GM21528 (cell line): ENCODE measurements at regions not wholly inside any gene's neighbourhood (a gene's known extent, or its start where the extent isn't known, plus 50 kb on each side); places are given as distances from the start of the nearest gene placed in this dataset.
"Not testable (repeated sequence)": the region's sequence is repeated elsewhere in the genome, so short reads cannot be mapped to it uniquely, and the experiment has no call there.

ENCODE experiments used
- ATAC-seq: cut with Tn5 transposase; IDR thresholded peaks from one replicate; pipeline ENCODE4 v1.9.1; 2021; ENCODE audit warnings: mild to moderate bottlenecking, moderate library complexity; ENCODE audit not compliant: unreplicated experiment, low FRiP score

- ATAC-seq = no peak
Measured at GRCh38 chr5:15346738-15347137, 153.2 kb upstream of the FBXL7 start.

- no peak for ATAC-seq
Measured at GRCh38 chr5:15344954-15345353, 155.0 kb upstream of the FBXL7 start.

- no peak for ATAC-seq
Measured at GRCh38 chr5:15338546-15338945, 161.4 kb upstream of the FBXL7 start.

GRCh38 chr5:15334551-15335266, 165.3 kb upstream of the FBXL7 start:
- ATAC-seq = no peak

GRCh38 chr5:15333091-15333490, 166.9 kb upstream of the FBXL7 start:
- ATAC-seq = no peak

- ATAC-seq = no peak
Measured at GRCh38 chr5:15326932-15327331, 173.0 kb upstream of the FBXL7 start.

GRCh38 chr5:15326471-15326870, 173.5 kb upstream of the FBXL7 start:
- no peak for ATAC-seq

GRCh38 chr5:15322421-15322820, 177.6 kb upstream of the FBXL7 start:
- no peak for ATAC-seq

GRCh38 chr5:15321776-15322175, 178.2 kb upstream of the FBXL7 start:
- ATAC-seq = no peak

- ATAC-seq = no peak
Measured at GRCh38 chr5:15320871-15321270, 179.1 kb upstream of the FBXL7 start.

- no peak for ATAC-seq
Measured at GRCh38 chr5:15304914-15305834, 194.8 kb upstream of the FBXL7 start.

GRCh38 chr5:15304066-15304731, 195.8 kb upstream of the FBXL7 start:
- ATAC-seq = no peak

- ATAC-seq = no peak
Measured at GRCh38 chr5:15300141-15300540, 199.8 kb upstream of the FBXL7 start.

- no peak for ATAC-seq
Measured at GRCh38 chr5:15290953-15291352, 209.0 kb upstream of the FBXL7 start.

GRCh38 chr5:15286650-15287049, 213.3 kb upstream of the FBXL7 start:
- ATAC-seq = no peak

GRCh38 chr5:15285901-15286583, 213.9 kb upstream of the FBXL7 start:
- no peak for ATAC-seq

GRCh38 chr5:15284706-15285105, 215.3 kb upstream of the FBXL7 start:
- no peak for ATAC-seq

GRCh38 chr5:15283076-15283475, 216.9 kb upstream of the FBXL7 start:
- no peak for ATAC-seq

GRCh38 chr5:15282611-15283010, 217.4 kb upstream of the FBXL7 start:
- no peak for ATAC-seq

GRCh38 chr5:15271596-15271995, 228.4 kb upstream of the FBXL7 start:
- ATAC-seq = not testable (repeated sequence)

- ATAC-seq = no peak
Measured at GRCh38 chr5:15267966-15268365, 232.0 kb upstream of the FBXL7 start.
